Trophoblast cell (in vitro differentiated cells and primary cell): ENCODE measurements at regions not wholly inside any gene's neighbourhood (a gene's known extent, or its start where the extent isn't known, plus 50 kb on each side); places are given as distances from the start of the nearest gene placed in this dataset.

Source experiments
- DNase-seq, 2 donors: peaks; one replicate each; pipeline ENCODE4 v3.0.0-alpha.2; 2016
- H2AFZ ChIP-seq: 2 replicates; pipeline ENCODE4 v1.6.1; 2013; ENCODE audit warnings: low read length, moderate library complexity, mild to moderate bottlenecking; ENCODE audit not compliant: insufficient read depth, poor library complexity
- H2AK5ac ChIP-seq: 2 replicates; pipeline ENCODE4 v1.6.1; 2013; ENCODE audit warnings: mild to moderate bottlenecking, low read length
- H2BK120ac ChIP-seq: 2 replicates; pipeline ENCODE4 v1.6.1; 2013; ENCODE audit warnings: low read length, mild to moderate bottlenecking, moderate library complexity; ENCODE audit not compliant: insufficient read depth, poor library complexity
- H2BK12ac ChIP-seq: 2 replicates; pipeline ENCODE4 v1.6.1; 2013; ENCODE audit warnings: mild to moderate bottlenecking, low read length, moderate library complexity
- H2BK5ac ChIP-seq: 2 replicates; pipeline ENCODE4 v1.6.1; 2013; ENCODE audit warnings: low read length, low read depth, moderate library complexity, mild to moderate bottlenecking; ENCODE audit not compliant: poor library complexity
- H3K14ac ChIP-seq: 2 replicates; pipeline ENCODE4 v1.6.1; 2013; ENCODE audit warnings: mild to moderate bottlenecking, low read length
- H3K18ac ChIP-seq: 2 replicates; pipeline ENCODE4 v1.6.1; 2013; ENCODE audit warnings: mild to moderate bottlenecking, low read length
- H3K23ac ChIP-seq: 2 replicates; pipeline ENCODE4 v1.6.1; 2013; ENCODE audit warnings: low read length
- H3K27ac ChIP-seq: 2 replicates; pipeline ENCODE4 v1.5.1; 2013; ENCODE audit warnings: low read depth, mild to moderate bottlenecking, inconsistent platforms, low read length, moderate library complexity
- H3K27me3 ChIP-seq: 2 replicates; pipeline ENCODE4 v1.6.1; 2013; ENCODE audit warnings: inconsistent platforms, mild to moderate bottlenecking, low read length, moderate library complexity; ENCODE audit not compliant: insufficient read depth
- H3K36me3 ChIP-seq, 2 experiments: 1 replicate in 1 of 2; 2 replicates in 1 of 2; pipeline ENCODE4 v1.6.1; 2013; ENCODE audit warnings: low read length in 2 of 2, mild to moderate bottlenecking in 2 of 2, moderate library complexity in 1 of 2; ENCODE audit not compliant: insufficient read depth in 2 of 2, control insufficient read depth in 1 of 2
- H3K4ac ChIP-seq: 2 replicates; pipeline ENCODE4 v1.6.1; 2013; ENCODE audit warnings: low read depth, mild to moderate bottlenecking, low read length, moderate library complexity
- H3K4me1 ChIP-seq, 2 experiments: 1 replicate in 1 of 2; 2 replicates in 1 of 2; pipeline ENCODE4 v1.6.1; 2013; ENCODE audit warnings: low read length in 2 of 2, mild to moderate bottlenecking in 2 of 2, moderate library complexity in 1 of 2; ENCODE audit not compliant: insufficient read depth in 2 of 2, control insufficient read depth in 1 of 2
- H3K4me2 ChIP-seq: 2 replicates; pipeline ENCODE4 v1.6.1; 2013; ENCODE audit warnings: inconsistent platforms, mild to moderate bottlenecking, low read length, moderate library complexity
- H3K4me3 ChIP-seq: 2 replicates; pipeline ENCODE4 v1.5.1; 2013; ENCODE audit warnings: mild to moderate bottlenecking, low read depth, low read length, inconsistent platforms
- H3K79me1 ChIP-seq: one replicate; pipeline ENCODE4 v1.6.1; 2013; ENCODE audit warnings: low read length
- H3K79me2 ChIP-seq: 2 replicates; pipeline ENCODE4 v1.6.1; 2013; ENCODE audit warnings: low read length, mild to moderate bottlenecking; ENCODE audit not compliant: control insufficient read depth, insufficient read depth, poor library complexity
- H3K9ac ChIP-seq: 2 replicates; pipeline ENCODE4 v1.6.1; 2013; ENCODE audit warnings: mild to moderate bottlenecking, low read length
- H3K9me3 ChIP-seq: 2 replicates; pipeline ENCODE4 v1.6.1; 2013; ENCODE audit warnings: low read depth, mild to moderate bottlenecking, control low read depth, inconsistent platforms, low read length; ENCODE audit not compliant: insufficient read depth
- H4K12ac ChIP-seq: 2 replicates; pipeline ENCODE4 v1.6.1; 2013; ENCODE audit warnings: low read depth, mild to moderate bottlenecking, low read length, moderate library complexity
- H4K8ac ChIP-seq: 2 replicates; pipeline ENCODE4 v1.6.1; 2013; ENCODE audit warnings: low read depth, mild to moderate bottlenecking, low read length, moderate library complexity
- H4K91ac ChIP-seq: one replicate; pipeline ENCODE4 v1.6.1; 2013; ENCODE audit warnings: low read depth, mild to moderate bottlenecking, low read length, moderate library complexity
- WGBS: extraction: QIAGEN DNeasy Blood & Tissue Kit; methylation state at CpG from one replicate; pipeline ENCODE4 v1.1.7; 2013; ENCODE audit warnings: missing lambda C conversion rate; ENCODE audit not compliant: insufficient read length, insufficient coverage; ENCODE audit errors: extremely low coverage; 5-methylcytosine and 5-hydroxymethylcytosine counted together

DNA sequence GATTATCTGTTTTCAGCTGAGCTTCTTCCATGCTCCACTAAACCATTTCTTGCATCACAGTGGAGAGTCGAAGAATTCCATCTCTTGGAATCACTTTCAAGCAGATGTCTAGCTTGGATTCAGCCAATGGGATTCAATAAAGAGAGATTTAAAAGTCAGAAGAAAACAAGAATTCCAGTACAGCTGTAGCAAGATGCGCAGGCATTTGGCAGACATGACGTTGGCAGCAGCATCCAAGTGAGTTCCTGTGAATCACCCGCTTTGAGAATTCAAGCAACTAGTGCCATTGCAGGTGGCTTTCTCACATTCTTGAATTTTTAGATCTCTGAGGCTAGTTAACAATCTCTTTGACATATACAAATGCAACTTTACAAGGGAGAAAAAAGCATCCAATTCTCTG is 467.0 kb downstream of the CDH10 start:
- H3K9ac ChIP-seq = no peak overlapping the region
- H3K4me1 ChIP-seq = no peaks in the 10 kb centered on the region

DNA sequence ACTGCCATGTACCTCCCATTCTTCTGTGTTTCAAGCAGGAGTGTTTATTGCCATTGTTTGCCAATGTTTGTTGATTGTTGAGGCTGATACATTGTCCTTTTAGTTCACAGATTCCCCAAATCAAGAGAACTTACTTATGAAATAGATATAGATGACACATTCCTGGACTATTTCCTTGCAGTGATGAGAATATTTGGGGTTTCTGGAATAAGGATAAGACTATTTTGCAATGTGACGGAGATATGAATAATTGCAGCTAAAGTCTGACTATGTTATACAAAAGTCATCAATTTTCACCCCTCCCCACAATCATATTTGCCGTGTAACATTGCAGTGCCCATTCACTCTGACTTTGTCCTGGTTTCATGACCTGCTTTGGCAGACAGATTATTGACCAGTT is 460.8 kb downstream of the CDH10 start:
- no peak overlapping the region for H3K14ac ChIP-seq
- no peak overlapping the region for H3K4ac ChIP-seq
- no peak overlapping the region for H2BK120ac ChIP-seq
- no peak overlapping the region for H3K4me2 ChIP-seq
- H3K4me3 ChIP-seq = no peak overlapping the region
- no peak overlapping the region for H3K23ac ChIP-seq
- no peak overlapping the region for H3K9ac ChIP-seq
- H3K9me3 ChIP-seq = no peaks in the 10 kb centered on the region
- no peak overlapping the region for H2AK5ac ChIP-seq
- H3K79me2 ChIP-seq = no peaks in the 10 kb centered on the region
- no peak overlapping the region for H4K91ac ChIP-seq
- H2BK5ac ChIP-seq = no peak overlapping the region
- H3K18ac ChIP-seq = no peak overlapping the region
- H2AFZ ChIP-seq = no peak overlapping the region
- no peak overlapping the region for H2BK12ac ChIP-seq
- H3K79me1 ChIP-seq = no peaks in the 10 kb centered on the region
- H3K4me1 ChIP-seq = no peaks in the 10 kb centered on the region
- H3K36me3 ChIP-seq = no peaks in the 10 kb centered on the region
- no peak overlapping the region for H4K12ac ChIP-seq
- H3K27me3 ChIP-seq = no peaks in the 10 kb centered on the region
- H4K8ac ChIP-seq = no peak overlapping the region
- H3K27ac ChIP-seq = no peak overlapping the region
- WGBS = no CpG with 5 or more reads among the region's 2 CpGs
- DNase-seq = no peak

More for the DNA sequence above, 467.0 kb downstream of the CDH10 start:
- Histone ChIP-seq H3K18ac (no peak overlapping the region), H2BK5ac (no peak overlapping the region), H3K27me3 (no peaks in the 10 kb centered on the region), H3K79me2 (no peaks in the 10 kb centered on the region), H4K12ac (no peak overlapping the region), H3K14ac (no peak overlapping the region), H3K27ac (no peak overlapping the region), H3K4ac (no peak overlapping the region), H2AK5ac (no peak overlapping the region), H4K8ac (no peak overlapping the region), H3K9me3 (no peaks in the 10 kb centered on the region), H4K91ac (no peak overlapping the region), H2AFZ (no peak overlapping the region), H2BK120ac (no peak overlapping the region), H3K4me3 (no peak overlapping the region), H3K79me1 (no peaks in the 10 kb centered on the region), H3K23ac (no peak overlapping the region), H3K4me2 (no peak overlapping the region), H3K36me3 (no peaks in the 10 kb centered on the region), H2BK12ac (no peak overlapping the region)
- no CpG with 5 or more reads among the region's 4 CpGs for WGBS
- no peak for DNase-seq

- Histone ChIP-seq H4K8ac (no peak overlapping the region), H2BK12ac (no peak overlapping the region), H3K14ac (no peak overlapping the region), H3K79me1 (no peaks in the 10 kb centered on the region), H3K36me3 (no peaks in the 10 kb centered on the region), H3K4me1 (no peaks in the 10 kb centered on the region), H3K4me3 (no peak overlapping the region), H3K4me2 (no peak overlapping the region), H3K9ac (no peak overlapping the region), H3K27ac (no peak overlapping the region), H3K79me2 (no peaks in the 10 kb centered on the region), H3K23ac (no peak overlapping the region), H2AK5ac (no peak overlapping the region), H2BK120ac (no peak overlapping the region), H3K27me3 (no peaks in the 10 kb centered on the region), H3K9me3 (no peaks in the 10 kb centered on the region), H4K12ac (no peak overlapping the region), H2BK5ac (no peak overlapping the region), H4K91ac (no peak overlapping the region), H3K4ac (no peak overlapping the region), H3K18ac (no peak overlapping the region), H2AFZ (no peak overlapping the region)
- DNase-seq = no peak
- WGBS = no CpG with 5 or more reads among the region's 7 CpGs
Measured at GRCh38 chr5:24188216-24188925, 456.4 kb downstream of the CDH10 start.

- no peak overlapping the region for H3K14ac ChIP-seq
- H2AK5ac ChIP-seq = no peak overlapping the region
- no peak overlapping the region for H2BK5ac ChIP-seq
- no peak overlapping the region for H3K4me2 ChIP-seq
- H3K27me3 ChIP-seq = no peaks in the 10 kb centered on the region
- no peak overlapping the region for H3K18ac ChIP-seq
- H4K8ac ChIP-seq = no peak overlapping the region
- H2BK120ac ChIP-seq = no peak overlapping the region
- H3K4me3 ChIP-seq = no peak overlapping the region
- no peak overlapping the region for H3K27ac ChIP-seq
- no peaks in the 10 kb centered on the region for H3K4me1 ChIP-seq
- DNase-seq = no peak
- no peak overlapping the region for H3K9ac ChIP-seq
- no peaks in the 10 kb centered on the region for H3K79me2 ChIP-seq
- no peak overlapping the region for H3K23ac ChIP-seq
- no peaks in the 10 kb centered on the region for H3K79me1 ChIP-seq
- H2AFZ ChIP-seq = no peak overlapping the region
- no peaks in the 10 kb centered on the region for H3K36me3 ChIP-seq
- H4K12ac ChIP-seq = no peak overlapping the region
- H4K91ac ChIP-seq = no peak overlapping the region
- no CpG with 5 or more reads among the region's 2 CpGs for WGBS
- no peaks in the 10 kb centered on the region for H3K9me3 ChIP-seq
- no peak overlapping the region for H3K4ac ChIP-seq
- H2BK12ac ChIP-seq = no peak overlapping the region
Measured at GRCh38 chr5:24196789-24197188, 448.0 kb downstream of the CDH10 start.
